ENCODE measurements at regions not wholly inside any gene's neighbourhood (a gene's known extent, or its start where the extent isn't known, plus 50 kb on each side); places are given as distances from the start of the nearest gene placed in this dataset.

DNA sequence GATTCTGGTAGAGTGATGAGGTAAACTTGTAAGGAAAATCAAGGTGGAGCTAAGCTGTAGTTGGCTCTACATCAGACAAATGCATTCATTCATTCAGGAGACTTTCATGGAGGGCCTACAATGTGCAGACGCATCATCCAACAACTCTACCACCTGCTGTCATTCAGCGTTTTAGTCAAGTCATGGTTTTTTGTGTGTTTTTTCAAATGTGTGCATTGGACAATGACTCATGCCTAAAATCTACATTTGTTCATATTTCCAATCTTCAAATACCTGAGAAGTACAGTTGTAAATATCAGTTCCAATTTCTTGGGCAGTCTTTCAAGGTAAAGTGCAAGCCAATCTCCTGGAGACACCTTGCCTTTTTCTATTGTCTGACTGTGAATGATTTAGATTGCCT lies 108.0 kb upstream of the LGALSL start:
- DNase-seq: no peak

DNA sequence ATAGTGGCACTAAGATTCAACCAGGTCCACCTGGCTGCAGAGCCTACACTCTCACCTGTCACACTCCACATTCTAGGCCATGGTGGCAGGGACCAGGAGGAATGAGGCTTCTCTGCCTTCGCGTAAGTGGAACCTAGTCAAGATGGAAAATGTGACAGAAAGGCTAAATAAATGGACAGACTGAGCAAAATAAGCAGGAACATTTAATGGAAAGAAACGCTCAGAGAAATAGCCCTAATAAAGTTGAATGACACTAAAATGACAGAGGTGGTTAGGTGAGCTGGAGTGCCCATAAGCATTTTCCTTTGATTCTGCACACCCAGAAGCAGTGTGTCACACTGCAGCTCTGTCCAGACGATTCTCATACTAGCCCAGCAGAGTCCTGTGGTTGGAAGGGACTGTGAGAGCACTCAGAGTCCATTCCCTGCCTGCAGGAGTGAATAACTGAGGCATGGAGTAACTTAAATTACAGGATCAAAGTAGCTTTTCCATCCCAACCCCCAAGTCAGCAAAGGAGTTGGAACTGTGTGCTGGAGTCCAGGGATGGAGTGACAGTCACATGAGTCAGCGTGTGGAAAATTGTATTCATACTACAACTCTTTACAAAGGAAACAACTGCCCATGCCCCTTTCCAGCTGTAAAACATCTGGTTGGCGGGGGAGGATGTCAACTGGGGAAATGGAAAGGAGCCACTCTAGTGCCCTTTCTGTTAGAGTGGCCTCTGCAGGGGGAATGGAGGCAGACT lies 105.4 kb upstream of the LGALSL start:
- no peak for DNase-seq

DNA sequence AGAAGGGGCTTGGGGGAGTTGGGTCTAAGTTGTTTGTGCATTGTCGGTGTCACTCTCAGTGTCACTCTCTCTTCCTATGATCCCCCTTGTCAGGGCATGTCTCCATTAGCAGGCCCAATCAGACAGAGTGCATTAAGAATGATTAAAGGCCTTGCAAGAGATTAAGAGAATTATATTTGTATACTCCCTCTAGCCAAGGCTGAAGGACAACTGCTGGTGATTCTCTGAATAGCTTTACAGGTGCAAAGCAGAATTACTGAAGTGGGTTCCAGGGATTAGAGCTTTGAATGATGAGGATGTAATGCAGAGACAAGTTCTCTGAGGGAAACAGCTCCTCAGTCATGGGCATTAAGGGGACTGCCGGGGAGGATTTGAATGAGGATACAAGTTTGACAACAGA lies 104.8 kb upstream of the LGALSL start:
- no peak for DNase-seq

DNA sequence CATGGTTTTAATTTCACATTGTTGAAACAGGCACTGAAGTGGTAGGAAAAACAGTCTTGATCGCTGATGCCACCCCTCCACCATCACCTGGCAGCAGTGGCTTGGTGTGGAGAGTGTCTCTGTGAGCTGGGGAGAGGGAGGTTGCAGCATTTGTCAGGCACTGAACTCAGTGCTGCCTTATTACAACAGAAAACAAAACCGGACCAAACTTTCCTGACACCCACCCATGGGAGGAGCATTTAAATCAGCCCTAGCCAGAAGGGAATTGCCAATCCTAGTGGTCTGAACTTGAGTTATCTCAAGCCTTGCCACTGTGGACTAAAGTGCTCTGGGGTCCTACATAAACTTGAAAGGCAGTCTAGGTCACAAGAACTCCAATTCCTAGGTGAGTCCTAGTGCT lies 103.0 kb upstream of the LGALSL start:
- DNase-seq: no peak

DNA sequence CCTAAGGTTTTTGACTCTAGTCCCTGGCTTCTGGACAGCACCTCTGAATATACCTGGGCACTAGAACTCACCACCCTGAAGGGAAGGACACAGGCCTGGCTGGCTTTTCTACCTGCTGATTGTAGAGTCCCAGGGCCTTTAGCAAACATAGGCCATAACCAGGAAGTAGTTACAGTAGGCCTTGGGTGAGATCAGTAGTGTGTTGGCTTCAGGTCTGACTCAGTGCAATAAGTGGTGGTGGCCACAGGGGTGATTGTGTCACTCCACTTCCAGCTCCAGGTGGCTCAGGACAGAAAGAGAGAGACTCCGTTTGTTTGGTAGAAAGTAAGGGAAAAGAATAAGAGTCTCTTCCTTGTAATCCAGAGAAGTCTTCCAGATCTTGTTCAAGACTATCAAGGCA lies 101.7 kb upstream of the LGALSL start:
- no peak for DNase-seq

DNA sequence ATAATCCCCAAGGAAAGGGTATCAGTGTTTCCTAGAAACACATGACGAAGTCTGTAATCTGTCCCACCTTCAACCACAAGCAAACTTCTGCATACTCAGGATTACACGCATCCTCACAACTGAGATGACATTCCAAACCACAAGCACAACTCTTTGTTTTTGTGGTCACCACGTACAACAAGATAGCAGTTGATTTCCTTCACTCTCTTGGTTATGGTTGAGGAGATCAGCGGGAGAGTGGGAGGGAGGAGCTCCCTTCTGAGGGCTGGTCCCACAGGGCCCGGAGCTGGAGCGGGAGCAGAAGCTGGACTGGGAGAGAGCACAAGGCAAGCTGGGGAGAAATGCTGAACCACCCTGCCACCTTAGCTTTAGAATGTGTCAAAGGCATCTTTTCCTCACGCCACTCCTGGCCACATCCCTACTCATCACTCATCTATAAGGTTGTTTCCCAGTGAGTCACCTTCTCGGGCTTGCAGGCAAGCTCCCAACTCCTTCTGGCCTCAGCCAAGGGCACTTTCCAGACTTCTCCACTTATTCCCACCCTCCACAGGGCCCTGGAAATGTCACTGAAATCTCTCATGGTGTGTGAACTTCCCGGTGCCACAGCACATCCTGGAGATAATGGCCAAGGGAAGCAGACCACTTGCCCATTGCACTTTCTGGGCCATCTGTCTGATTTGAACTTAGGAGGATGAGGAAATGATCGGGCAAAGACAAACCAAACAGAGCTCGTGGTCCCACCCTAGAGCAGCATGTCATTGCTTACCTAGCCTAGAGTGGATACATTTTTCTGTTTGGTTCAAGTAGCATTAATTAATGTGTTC lies 98.9 kb upstream of the LGALSL start:
- DNase-seq: no peak

DNA sequence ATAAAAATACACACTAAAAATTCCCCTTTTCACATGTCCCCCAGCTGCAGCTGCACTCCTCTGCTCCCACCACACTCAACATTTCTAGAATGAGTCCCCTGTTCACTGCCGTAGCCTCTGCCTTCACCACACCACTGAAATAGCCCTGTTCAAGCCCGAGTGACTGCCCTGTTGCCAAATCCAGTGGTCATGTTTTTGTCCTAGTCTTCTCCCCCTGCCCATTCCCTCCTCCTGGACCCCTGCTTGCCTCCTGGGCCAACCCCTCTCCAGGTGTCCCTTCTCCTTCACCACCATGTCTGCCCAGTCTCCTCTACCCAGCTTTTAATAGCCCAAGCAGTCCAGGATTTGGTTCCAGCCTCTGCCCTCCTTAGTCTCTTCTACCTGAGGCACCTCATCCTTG lies 97.1 kb upstream of the LGALSL start:
- no peak for DNase-seq

DNA sequence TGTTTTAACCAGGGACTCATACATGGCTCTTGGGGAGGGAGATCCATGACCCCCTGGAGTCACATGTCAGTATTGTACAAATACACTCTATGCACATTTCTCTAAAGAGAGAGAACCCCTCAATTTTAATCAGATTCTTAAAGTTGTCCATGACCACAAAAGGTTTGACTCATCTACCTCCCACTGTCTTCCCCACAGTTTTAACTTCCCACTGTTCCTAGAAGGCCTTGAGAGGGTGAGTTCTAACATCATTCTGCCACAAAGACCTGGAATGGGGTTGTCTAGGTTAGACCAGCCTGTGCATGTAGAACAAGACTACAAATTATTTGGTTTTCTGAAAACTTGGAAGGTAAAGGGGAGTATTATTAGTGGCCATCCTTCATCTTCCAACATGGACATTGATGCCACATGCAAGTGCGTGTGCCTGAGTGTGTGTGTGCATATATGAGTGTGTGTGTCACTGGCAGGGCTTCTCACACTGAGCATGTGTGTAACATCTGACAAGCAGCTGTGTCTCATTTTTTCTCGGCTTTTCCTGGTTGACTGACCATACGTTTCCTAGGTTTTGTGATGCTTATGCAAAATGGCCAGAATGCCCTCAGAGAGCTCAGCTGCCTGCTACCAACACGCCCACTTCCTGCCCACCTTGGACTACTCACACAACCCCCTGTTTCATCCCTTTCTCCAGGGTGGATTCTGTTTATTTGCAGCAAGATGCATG lies 94.6 kb upstream of the LGALSL start:
- DNase-seq: no peak

DNA sequence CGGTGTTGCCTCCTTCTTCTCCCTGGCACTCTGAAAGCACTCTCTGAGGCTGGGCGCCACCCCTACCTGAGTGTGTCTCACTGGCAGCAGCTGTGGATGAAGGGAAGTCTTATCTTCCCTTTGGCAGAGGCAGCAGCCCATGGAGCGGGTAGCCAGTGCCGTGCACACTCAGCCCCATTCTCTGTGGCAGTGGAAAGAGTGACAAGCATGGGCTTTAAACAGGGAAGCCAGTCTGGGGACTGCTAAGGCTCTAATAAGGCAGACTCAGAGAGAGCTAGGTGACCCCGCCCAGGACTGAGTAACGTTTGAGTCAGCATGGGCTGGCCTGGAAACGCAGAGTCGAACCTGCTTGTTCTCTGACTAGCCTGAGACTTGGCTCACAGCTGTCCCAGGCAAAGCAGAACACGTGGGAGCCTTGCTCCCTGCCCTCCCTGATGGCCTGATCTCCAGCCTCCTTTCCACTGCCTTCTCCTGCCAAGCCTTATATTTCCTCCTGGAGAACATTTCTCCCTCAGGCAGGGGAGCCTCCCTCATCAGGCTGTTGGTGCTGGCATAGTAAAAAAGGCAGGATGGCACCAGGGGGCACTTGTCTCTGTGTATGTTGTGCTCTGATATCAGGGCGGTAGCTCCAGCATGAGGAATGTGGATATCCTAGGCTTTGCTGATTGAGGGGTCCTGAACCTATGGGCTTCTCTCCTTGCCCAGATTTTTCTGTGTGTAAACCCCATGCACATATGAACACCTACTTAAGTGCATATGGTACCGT lies 93.9 kb upstream of the LGALSL start:
- no peak for DNase-seq

DNA sequence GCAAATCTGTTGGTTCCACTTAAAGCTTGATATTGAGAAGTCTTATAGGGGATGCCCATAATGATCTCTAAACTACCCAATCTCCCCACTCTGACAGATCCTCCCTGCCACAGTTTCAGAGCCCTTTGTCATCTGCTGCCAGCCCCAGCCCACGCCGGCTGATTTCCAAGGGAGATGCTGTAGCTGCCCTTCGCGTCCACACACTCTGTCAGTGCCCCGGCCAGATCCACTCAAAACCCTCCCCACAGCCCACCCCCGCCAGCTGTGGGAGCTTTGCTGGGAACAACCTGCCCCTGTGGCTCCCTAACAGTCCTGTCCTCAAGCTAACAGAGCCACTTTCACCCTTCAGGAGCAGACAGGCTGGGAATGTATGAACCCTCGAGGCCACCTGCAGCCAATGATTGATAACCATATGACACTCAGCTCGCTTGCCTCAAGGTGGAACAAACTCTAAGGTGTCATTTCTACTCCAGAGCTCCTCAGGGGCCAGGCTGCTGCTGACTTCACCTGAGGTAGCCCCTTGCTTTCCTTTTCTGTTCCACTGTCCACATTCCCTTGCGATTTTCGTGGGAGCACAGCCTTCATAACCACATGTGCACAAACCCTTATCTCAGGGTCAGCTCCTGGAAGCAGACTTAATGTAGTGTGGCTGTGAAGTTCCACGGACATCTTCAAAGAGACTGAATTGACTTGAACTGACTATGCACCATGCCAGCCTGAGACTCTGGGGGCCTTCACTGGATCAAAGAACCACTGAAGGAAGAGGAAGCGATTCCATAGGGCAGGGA lies 92.6 kb upstream of the LGALSL start:
- DNase-seq: no peak

DNA sequence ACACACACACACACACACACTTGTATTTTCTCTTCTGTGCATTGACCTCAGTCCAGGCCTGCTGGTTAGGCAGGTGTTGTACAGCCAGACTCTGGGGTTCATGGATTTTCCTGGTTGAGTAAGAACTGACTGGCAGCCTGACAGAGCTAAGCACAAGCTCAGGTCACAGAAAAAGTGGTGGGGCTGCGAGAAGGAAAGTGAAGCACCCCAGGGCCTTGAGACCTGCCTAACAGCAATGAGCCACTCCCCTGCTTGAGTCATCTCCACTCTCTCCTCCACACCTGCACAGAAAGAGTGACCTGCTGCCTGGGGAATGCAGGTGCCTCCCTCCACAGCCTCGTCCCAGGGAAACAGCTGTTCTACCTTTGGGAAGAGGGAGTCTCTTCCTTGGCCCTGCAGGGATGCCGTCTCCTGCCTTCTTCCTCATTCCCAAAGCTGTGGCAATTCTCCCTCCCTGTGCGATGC lies 91.4 kb upstream of the LGALSL start:
- no peak for DNase-seq

DNA sequence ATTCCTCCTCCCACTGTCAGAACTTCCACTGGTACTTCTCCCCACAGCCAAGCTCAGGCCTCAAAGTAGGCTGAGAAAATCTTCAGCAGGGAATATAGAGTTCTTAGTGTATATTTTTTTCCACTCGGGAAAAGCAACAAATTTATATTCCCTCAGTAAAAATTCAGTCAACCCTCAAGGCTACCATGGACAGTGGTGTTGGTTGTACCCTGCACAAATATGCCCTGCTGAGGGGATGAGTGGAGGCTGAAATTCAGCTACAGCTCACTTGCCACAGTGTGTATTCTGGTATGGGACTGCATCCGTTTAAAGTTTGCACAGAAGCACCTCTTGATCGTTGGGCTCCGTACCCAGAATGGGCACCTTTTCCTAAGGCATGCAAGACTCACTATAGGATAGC lies 90.8 kb upstream of the LGALSL start:
- DNase-seq: no peak

DNA sequence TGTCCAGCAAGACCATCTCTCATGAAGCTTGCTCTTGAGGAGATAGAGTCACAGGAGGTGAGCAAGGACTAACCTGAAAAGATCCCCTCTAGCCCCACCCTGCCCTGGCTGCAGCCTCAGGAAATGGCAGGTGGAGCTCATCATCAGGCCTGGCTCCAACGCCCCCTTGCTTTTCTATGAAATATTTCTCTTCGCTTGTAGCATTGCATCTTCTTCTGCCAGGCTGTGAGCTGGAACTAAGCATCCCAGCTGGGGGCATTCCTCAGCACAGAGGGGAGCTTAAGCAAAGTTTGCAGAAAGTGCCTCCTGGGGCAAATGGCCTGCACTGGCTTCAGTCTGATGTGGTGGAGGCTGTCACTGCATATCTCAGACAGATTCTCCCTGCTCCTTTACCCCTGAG lies 90.1 kb upstream of the LGALSL start:
- DNase-seq: no peak

DNA sequence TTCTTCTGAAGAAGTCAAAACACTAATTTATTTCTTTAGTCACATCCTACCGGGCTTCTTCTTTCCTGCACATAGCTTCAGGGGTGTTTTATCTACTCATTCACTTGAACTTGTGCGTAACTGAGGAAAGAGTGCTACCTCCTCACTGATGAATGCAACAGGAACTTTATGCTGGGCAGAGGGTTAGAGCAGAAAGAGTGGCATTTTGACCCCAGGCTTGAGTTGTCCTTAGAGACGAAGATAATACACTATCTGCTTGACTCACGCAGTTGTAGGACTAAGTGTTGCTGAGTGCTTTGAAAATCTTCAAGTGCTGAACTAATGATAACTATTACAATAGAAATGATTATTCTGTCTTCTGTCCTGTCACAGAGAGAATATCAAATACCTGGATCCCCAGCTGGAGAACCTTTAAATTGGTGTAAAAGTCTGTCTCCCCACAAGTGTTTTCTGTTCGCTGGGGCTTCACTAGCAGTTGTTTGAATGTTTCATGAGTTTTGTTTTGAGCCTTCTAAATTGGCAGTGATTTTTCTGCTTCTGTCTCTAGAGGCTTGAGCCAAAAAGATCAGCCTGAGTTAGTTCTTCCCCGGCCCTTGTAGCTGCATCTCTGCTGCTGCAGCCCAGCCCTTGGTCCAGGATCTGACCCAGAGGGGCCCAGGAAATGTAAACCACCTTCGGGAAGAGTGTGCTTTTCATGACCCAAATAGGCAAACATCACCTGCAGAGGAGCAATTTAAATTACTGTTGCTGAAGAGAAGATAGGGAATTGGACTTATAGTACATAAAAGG lies 86.3 kb upstream of the LGALSL start:
- DNase-seq: no peak

DNA sequence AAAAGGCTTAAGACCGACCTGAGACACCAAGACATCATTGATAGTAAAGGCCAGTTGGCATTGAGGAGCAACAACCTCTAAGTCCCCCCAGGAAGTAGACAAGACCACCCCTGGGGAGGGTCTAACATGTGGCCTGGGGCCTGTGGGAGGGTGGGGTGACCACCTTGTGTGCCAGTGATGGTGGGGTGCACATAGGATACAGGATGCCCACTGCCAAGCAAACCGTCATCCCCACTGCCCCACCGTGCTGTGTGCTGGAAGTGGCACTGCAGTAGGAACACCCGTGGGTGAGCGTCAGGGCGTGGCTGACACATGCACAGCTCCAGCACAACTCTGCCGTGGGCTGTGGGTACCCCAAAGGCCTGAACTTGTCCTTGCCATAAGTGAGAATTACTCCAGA lies 84.3 kb upstream of the LGALSL start:
- no peak for DNase-seq

DNA sequence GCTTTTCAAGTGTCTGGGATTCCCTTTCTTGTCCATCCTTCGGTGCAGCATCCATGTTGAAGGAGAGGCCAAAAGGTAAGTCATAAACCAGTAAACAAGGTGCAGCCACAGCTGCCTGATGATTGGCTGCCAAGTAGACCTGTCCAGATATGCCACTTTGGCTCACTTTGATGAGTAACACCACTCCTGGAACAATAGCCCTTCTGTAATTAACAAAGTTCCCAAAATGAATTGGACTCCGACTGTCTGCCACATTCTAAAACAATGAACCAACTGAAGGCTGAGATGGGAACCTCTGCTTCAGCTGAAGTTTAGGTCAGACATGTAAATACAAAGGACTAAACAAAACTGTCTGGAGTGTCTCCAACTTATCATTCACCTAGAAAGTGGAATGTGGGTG lies 82.2 kb upstream of the LGALSL start:
- DNase-seq: no peak

DNA sequence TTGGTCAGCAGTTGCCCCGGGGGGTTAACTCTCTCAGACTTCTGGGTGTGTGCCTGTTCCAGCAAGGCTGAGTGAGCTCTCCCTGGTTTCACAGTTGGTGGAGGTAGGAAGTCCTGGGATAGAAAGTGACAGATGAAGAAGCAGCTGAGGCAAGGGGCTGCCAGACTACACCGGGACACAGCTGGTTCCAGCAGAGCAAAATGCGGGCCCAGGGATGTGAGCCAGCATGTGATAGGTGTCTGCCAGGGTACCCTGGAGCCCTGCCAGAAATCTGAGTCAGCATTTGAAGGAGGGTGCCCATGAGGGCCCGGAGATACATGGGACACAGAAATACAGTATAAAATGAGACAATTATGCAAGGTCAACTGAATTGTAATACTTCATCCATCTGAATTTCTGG lies 79.3 kb upstream of the LGALSL start:
- no peak for DNase-seq

DNA sequence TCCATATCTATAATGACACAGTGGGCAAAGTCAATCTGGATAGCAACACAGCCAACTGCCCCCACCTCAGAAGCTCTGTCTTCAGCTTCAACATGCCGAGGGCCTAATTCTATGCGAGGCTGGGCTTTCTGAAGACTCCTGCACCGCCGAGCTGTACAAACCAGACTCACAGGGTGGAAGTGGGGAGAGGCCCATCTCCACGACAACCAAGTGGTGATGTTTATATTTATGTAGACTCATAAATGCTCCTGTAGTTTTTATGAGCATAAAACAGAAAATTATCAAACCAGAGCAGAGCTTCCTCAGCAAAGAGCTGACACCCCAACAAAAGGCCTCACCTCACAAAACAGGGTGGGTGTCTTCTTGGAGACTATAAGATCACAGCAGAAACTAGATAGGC lies 77.0 kb upstream of the LGALSL start:
- DNase-seq: no peak

DNA sequence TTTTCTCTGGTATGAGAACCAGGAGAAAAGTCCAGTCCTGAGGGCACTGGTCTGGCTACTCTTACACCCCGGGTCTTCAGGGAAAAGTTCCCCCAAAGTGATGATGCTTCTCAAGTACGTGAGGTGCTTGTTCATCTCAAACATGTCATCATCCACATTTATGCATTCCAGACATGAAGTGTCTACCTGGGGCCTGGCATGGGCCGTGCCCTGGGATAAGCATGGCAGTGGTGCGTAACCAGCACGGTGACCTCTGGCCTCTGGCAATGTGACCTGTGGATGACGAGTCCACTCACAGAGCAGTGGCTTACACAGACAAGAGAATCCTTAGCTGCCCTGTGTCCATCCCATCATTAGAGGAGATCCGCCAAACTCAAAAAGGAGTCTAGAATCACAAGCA lies 74.8 kb upstream of the LGALSL start:
- no peak for DNase-seq

DNA sequence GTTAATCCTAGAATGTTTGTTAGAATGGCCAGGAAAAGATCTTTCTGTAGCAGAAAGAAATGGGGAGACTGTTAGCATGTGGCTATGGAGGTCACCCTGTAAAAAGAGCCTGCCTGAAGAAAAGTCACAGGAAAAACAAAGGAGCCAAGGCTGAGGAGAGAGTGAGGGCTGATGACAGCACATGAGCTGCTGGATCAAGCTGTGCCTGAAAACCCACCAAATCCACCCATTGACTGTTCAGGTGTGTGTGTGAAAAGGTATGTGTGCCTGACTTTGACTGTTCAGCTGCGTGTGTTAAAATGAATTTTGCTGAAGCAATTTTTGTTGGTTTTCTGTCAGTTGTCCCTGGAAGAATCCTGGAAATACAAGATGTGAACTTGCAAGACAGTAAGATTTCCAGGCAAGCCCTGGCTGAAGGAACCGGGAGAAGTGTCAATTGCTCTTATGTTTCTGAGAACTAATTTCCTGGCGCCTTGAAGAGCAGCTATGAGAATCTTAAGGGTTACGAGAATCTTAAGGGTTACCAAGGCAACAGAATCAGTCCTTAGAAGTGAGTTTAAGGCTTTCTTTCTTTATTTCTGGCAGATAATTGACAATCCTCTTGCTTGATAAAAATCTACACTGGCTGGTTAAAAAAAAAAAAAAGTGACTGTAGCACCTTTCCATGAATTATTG lies 73.0 kb upstream of the LGALSL start:
- no peak for DNase-seq

Measured in CD4-positive, alpha-beta T cell treated with Interleukin-10 for 1 hour (primary cell).